HG03280 (cell line): ENCODE measurements at regions not wholly inside any gene's neighbourhood (a gene's known extent, or its start where the extent isn't known, plus 50 kb on each side); places are given as distances from the start of the nearest gene placed in this dataset.

Experiments used
- ATAC-seq: cut with Tn5 transposase; IDR thresholded peaks from one replicate; pipeline ENCODE4 v1.9.1; 2021; ENCODE audit warnings: mild to moderate bottlenecking, moderate library complexity; ENCODE audit not compliant: unreplicated experiment

DNA sequence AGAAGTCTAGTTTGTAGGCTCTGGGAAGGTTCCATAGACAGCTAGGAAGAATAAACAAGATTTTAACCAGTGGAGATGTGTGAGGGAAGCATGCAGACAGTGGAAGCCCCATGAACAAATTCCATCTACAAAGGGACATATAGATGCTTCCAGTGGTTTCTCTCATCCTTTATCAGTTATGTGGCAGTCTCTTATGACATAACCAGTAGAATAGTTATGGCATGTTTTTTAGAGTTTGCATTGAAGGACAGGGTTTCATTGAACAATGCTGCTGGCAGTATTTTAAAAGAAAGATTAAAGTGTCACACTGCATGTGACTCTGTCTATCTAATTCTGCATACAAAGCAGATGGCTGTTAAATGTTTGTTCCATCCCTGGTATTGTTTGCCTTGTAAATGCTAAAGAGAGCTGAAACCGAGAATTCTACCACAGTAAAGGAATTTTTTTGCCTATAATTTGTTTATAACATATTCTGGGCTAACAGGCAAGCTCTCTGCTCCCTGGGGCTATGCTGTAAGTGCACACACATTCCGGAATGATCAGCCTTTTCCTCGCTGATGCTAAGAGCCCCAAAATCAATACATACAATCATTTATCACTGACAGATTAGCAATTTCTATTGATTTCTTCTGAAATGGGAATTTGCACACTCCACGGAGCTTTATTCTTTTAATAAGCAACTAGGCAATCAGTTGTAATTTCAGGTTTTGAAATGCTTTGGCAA lies 76.8 kb upstream of the PELI1 start:
- ATAC-seq, result no peak

DNA sequence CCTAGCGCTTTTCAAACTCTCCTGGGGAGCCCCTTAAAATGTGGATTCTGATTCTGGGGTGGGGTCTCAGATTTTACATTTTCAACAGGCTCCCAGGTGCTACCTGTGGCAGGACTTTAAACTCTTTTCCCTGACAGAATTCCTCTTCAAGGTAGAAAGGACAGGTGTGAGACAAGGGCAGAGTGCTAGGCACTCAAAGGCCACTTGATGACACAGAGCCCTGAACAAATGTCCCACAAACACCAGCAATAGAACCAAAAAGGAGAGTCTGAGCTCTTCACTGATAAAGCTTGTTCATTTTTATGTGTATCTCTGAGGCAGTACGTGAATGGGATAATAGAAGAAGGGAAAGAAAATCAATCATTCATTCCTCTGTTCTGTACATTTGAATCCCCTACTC lies 77.7 kb upstream of the PELI1 start:
- no peak for ATAC-seq

GRCh38 chr2:64222351-64222750 lies 78.1 kb upstream of the PELI1 start:
- ATAC-seq, result no peak

DNA sequence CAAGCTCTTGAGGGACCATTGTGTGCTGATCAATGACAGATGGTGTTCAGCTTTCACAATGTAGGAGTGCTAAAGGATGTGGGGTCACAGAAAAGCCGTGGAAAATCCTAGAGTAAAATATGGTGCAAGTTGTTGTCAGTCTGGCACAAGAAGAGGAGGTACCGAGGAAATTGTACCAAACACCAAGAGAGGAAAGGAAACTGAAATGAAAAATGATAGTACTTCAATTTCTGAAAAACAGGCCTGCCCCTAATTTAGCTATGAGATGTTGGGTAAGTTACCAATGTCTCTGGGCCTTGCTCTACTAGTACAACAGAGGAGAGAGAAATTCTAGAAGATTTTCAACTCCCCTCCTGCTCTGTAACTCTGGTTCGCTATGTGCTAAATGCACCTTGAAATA lies 78.8 kb upstream of the PELI1 start:
- peak; percentile 59 for ATAC-seq

- no peak for ATAC-seq
These were observed 81.3 kb upstream of the PELI1 start for GRCh38 chr2:64225491-64225890.

DNA sequence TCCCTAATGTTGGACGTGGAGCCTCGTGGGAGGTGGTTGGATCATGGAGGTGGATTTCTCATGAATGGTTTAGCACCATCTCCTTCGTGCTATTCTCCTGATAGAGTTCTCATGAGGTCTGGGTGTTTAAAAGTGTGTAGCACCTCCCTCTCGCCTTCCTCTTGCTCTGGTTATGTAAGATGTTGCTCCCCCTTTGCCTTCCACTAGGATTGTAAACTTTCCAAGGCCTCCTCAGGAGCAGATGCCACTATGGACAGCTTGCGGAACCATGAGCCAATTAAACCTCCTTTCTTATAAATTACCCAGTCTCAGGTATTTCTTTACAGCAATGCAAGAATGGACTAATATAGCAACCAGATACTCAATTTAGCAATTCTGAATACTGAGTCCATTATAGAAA lies 82.4 kb upstream of the PELI1 start:
- no peak for ATAC-seq

GRCh38 chr2:64227603-64228125 lies 83.4 kb upstream of the PELI1 start:
- no peak for ATAC-seq

DNA sequence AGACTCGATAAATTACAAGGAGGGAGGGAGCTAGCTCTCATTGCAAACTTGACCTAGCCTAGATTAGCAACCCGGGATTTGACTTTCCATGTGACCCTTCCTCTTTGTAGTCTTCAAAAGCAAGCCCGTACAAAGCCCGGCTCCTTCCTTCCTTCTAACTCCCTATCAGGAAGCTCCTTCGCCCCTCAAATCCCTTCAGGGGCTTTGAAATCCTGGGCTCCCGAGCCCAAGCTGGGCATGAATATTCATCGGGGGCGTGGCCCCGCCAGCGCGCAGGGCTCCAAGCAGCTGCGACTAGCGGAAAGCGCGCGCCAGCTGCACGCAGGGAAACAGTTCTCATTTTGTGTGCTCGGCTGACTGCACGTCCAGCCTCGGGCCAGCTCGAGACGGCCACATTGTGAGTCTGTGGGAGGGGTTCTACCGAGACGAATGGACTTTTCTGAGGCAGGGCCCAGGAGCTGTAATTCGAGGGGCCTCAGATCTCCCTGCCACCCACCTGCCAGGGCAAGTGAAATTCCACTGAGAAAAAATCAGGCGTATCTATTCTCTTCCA lies 84.0 kb upstream of the PELI1 start:
- peak; percentile 97 for ATAC-seq

DNA sequence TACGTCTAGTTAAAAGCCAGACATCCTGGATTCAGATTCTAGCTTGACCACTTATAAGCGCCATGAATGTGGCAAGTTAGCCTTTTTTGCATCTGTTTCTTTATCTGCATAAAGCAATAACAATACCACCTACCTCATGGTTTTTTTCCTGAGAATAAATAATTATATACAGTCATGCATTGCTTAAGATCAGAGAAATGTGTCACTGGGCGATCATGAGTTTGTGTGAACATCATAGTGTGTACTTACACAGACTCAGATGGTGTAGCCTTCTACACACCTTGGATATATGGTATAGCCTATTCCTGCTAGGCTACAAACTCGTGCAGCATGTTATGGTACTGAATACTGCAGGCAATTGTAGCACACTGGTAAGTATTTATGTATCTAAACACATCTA lies 84.7 kb upstream of the PELI1 start:
- ATAC-seq, result no peak

GRCh38 chr2:64230540-64230939 lies 86.3 kb upstream of the PELI1 start:
- no peak for ATAC-seq

DNA sequence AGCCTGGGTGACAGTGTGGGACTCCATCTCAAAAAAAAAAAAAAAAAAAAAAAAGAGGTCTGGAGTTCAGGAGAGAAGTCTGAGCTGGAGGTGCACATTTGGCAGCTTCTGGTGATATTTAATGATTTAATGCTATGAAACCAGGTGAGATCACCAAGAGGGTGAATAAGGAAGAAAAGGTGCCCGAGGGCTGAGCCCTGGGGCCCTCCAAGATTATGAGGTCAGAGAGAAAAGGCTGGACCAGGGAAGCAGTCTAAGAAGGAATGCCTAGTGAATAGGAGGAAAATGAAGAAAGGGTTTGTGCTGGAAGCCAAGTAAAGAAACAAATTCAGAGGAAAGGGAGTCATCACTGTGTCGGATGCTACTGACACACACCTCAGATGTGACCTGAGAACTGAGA lies 88.0 kb upstream of the PELI1 start:
- no peak for ATAC-seq

GRCh38 chr2:64233376-64233922 lies 89.2 kb upstream of the PELI1 start:
- no peak for ATAC-seq

DNA sequence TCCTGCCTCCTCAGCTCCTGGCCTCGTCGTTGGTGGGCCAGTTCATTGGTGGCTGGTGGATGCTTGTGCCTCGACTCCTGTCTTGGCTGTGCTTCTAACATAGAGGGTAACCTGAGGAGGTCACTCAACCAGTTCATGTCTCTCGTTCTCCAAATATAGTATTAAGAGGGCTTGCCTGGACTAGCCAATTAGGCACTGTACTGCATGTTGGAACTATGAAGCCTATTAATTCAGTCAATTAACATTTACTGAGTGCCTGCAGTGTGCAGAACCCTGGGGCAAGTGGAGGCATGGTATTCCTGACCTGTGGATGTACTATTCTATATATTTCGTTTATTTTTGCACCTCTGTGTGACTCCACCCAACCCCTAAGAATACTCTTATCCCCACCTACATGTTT lies 89.9 kb upstream of the PELI1 start:
- ATAC-seq, result no peak

GRCh38 chr2:64234785-64235184 lies 90.6 kb upstream of the PELI1 start:
- ATAC-seq, result no peak

GRCh38 chr2:64237266-64237665 lies 93.0 kb upstream of the PELI1 start:
- ATAC-seq, result no peak

- ATAC-seq, result no peak
These were observed 94.6 kb upstream of the PELI1 start for GRCh38 chr2:64238799-64239198.

- ATAC-seq, result no peak
These were observed 99.1 kb upstream of the PELI1 start for GRCh38 chr2:64243081-64244036.

GRCh38 chr2:64244037-64244416 lies 99.8 kb upstream of the PELI1 start:
- ATAC-seq, result no peak

DNA sequence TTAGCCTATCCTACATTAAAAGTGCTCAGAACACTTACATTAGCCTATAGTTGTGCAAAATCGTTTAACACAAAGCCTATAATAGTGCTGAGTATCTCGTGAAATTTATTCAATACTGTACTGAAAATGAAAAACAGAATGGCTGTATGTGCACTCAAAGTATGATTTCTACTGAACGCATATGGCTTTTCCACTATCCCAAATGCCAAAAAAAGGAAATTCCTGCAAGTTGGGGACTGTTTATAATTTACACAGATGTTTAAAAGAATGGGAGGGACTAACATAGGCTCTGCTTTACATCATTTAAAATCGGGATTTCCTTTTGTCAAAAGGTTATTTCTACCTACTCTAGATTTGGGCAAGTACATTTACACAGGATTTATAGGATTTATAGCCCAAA lies 101.4 kb upstream of the PELI1 start:
- no peak for ATAC-seq

GRCh38 chr2:64246962-64247361 lies 102.7 kb upstream of the PELI1 start:
- no peak for ATAC-seq

- ATAC-seq, result no peak
These were observed 105.2 kb upstream of the PELI1 start for GRCh38 chr2:64249426-64249825.
